Astrocyte (in vitro differentiated cells and primary cell): ENCODE measurements at regions not wholly inside any gene's neighbourhood (a gene's known extent, or its start where the extent isn't known, plus 50 kb on each side); places are given as distances from the start of the nearest gene placed in this dataset.

ENCODE experiments used
- CTCF ChIP-seq: IDR thresholded peaks from 2 replicates; pipeline ENCODE4 v1.5.1; 2011; ENCODE audit warnings: low read depth, mild to moderate bottlenecking, inconsistent platforms, low read length, moderate library complexity; ENCODE audit not compliant: insufficient read depth
- EZH2 ChIP-seq: IDR thresholded peaks from 2 replicates; pipeline ENCODE4 v1.6.1; 2012; ENCODE audit warnings: mild to moderate bottlenecking, low read length, inconsistent platforms; ENCODE audit not compliant: insufficient read depth

DNA sequence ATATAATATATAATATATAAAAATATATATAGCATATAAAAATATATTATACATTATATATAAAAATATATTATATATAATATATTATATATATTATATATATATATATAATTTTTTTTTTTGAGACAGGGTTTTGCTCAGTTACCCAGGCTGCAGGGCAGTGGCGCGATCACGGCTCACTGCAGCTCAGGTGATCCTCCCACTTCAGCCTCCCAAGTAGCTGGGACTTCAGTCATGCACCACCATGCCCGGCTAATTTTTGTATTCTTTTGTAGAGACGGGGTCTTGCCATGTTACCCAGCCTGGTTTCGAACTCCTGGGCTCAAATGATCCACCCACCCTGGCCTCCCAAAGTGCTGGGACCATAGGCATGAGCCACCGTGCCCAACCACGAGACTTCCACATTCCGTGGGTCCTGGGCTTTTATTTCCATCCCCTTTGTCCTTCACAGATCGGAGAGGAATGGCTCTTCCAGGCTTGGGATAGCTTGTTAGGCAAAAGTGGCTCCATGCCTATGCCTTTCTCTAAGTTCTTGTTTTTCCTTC lies 62.0 kb upstream of the IER5L start:
- TF ChIP-seq CTCF (no peak), EZH2 (no peak)
